Amniotic epithelial cell (primary cell): ENCODE measurements at regions not wholly inside any gene's neighbourhood (a gene's known extent, or its start where the extent isn't known, plus 50 kb on each side); places are given as distances from the start of the nearest gene placed in this dataset.

Source experiments
- DNase-seq: peaks from one replicate; pipeline ENCODE4 v3.0.0-alpha.2; 2010; ENCODE audit warnings: low read depth

- DNase-seq, result no peak
Observed at GRCh38 chr2:111652681-111653080, 231.3 kb downstream of the ANAPC1 start.

DNA sequence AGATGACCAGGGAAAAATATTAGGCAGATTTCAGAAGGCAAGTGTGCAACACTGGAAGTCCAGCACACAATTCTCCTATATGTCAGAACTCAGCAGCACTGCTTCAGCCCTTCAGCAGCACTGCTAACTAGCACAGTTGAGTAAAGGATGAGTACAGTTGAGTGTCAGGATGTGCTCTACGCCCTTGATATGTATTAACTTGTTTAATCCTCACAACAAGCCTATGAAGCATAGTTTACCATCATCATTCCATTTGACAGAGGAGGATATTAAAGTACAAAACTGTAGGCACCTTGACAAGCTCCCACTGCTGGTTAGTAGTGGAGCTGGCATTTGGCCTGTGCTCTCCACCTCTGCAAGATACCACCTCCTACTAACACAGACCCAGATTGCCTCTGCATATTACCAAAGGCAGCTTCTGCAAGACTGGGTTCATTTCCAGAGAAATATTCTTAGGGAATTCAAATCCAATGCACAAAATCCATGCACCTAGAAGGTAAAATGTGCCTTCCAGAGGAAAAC, 230.8 kb downstream of the ANAPC1 start:
- DNase-seq, result no peak

DNA sequence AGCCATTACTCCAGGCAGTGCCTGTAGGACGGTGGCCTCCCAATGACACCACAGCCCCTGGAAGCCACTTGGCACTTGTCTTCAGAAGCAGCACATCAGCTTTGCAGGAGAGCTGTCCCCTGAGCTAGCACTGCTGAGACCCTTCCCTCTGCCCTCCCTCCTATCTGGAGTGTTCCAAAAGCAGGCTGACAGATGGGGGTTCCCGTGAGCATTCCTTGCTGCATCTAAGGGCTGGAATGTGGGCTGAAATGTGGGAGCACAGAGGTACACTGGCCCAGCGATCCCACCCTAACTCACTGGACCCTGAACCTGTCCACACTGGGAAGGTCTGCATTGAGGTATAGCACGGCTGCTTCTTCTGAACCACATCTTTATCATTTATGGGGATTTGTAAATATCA, 230.1 kb downstream of the ANAPC1 start:
- DNase-seq, result no peak

GRCh38 chr2:111654829-111655228, 229.2 kb downstream of the ANAPC1 start:
- no peak for DNase-seq

GRCh38 chr2:111656436-111656835, 227.6 kb downstream of the ANAPC1 start:
- DNase-seq, result no peak

DNA sequence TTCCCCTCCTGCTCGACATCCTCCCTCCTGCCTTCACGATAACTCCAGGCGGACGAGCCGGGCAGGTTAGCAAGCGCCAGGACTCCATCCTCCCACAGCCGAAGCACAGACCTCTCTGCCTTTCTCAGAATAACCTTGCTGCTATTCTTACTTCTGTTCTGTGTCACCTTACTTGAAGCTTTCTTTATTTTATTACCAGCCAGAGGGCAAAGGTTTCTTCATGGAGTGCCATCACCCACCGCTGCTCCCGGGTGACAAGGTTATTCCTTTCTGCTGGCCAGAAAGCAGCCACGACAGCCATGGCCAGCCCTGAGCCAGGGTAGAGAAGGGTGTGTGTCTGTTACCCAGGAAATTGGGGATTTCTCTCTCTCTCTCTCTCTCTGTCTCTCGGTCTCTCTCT, 227.1 kb downstream of the ANAPC1 start:
- no peak for DNase-seq

DNA sequence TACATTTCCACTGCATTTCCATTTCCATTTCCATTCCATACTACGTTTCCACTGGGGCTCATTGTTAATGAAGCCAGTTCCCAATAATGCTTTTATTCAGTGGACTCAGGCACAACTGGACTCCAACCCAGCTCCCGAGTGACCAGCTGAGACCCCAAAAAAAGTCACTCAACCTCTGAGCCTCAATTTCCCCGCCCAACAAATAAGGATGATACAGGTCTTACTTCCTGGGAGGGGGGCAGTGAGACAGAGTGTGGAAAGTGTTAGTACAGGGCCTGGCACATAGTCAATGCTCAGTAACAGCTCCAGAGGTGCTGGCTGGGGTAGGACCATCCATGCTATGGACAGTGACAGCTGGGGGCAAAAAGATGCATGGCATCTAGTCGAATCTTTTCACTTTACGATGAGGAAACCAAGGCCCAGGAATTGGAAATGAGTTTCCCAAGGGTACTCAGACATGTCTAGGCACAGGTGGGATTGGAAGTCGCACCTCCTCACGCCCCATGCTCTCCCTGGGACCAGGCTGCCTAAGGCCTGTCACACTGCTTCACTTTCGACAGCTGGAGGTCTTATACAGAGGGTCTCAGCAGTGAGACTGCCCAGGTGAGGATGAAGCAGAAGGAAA, 226.5 kb downstream of the ANAPC1 start:
- no peak for DNase-seq

- peak; percentile 79 for DNase-seq
Observed at GRCh38 chr2:111659361-111660333, 224.3 kb downstream of the ANAPC1 start.

- no peak for DNase-seq
Observed at GRCh38 chr2:111660811-111661210, 223.2 kb downstream of the ANAPC1 start.

DNA sequence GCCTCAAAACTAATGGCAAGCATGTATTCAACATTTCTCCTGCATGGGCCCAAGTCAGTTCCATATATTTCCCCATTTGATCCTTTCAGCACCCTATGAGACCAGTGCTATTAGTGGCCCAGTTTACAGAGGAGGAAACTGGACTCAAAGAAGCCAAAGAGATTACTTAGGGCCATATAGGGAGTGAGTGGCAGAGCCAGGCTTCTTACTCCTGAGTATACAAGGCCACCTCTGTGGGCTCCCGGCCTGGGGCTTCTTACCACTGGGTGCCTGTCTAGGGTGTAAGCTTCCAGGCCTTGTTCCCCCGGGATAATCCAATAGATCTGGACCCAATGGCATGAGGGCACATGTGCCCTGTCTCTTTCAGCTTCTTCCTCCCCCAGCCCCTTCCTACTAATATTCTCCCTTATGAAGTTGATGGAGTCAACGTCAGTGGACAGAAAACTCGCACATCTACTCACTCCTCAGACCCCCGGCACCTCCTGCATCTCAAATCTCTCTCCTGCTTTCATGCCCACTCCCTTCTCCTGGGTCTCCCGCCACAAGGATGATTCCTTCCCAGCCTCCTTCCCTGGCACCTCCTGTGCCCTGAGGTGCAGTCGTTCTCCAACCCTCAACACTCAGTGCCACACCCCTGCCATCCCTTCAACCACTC, 222.6 kb downstream of the ANAPC1 start:
- no peak for DNase-seq

GRCh38 chr2:111662039-111662770, 221.8 kb downstream of the ANAPC1 start:
- DNase-seq, result peak; percentile 15

DNA sequence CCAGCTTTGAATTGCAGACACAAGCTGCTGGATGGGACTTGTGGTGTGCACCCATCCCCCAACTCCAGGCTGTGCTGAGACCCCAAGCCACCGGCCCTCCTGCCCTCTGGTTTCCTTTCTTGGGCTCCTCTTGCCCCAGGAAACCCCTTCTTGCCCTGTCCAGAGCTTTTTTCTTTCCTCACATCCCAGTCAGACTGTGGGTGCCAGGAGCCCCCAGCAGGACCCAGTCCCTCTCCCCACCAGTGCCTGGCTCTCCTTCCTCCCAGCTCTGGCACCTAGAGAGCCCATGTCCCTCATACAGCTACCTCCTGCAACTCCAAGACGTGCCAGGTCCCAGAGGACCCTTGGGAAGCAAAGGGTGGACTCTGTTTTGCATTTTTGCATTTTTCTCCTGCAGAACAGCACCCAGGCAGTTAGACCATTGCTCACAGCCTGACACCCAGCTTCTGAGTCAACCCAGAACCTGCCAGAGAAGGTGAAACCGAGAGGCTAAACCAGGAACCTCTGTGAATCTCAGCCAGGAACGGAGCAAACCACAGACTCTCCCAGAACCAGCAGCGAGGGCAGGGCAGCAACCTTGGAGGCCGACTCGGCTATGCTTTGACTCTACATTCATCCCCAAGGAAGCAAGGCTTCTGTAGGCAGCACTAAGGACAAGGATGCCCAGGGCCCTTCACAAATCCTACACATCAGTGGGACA, 221.1 kb downstream of the ANAPC1 start:
- DNase-seq, result peak; percentile 78

DNA sequence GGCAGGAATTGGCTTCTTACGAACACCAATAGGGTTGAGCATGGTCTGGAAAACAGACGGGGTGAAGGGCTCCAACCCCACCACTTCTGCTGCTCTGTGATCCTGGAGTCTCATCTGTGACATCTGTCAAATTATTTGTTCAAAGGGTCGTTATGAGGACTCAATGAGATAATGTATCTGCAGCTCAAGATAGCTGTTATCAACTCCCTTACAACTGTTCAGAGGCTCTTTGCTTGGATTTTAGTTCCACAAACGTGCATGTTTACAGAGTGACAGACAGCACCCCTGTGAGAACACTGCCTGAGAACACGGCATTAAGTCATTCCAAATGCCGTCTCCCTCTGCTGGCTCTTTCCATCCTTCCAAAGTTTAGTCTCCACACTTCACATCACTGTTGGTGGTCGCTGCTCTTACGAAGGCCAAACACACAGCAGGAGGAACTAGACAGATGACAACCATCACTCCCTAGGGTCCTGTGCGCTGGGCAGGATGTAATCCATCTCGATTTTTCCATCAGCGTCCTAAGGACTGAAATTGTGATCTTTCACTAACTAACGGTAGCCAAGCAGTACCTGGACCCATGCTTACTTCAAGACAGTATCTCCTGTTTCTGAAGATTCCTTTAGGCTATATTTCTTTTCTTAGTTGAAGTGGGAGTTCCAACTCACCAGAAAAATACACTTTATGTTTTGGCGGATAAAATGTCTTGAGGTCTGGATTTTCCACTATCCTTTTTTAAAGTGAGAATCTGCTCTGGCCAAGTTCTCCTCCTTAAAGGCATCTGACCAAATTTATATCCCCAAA, 220.3 kb downstream of the ANAPC1 start:
- DNase-seq, result peak; percentile 24

- DNase-seq, result no peak
Observed at GRCh38 chr2:111664275-111664850, 219.6 kb downstream of the ANAPC1 start.

DNA sequence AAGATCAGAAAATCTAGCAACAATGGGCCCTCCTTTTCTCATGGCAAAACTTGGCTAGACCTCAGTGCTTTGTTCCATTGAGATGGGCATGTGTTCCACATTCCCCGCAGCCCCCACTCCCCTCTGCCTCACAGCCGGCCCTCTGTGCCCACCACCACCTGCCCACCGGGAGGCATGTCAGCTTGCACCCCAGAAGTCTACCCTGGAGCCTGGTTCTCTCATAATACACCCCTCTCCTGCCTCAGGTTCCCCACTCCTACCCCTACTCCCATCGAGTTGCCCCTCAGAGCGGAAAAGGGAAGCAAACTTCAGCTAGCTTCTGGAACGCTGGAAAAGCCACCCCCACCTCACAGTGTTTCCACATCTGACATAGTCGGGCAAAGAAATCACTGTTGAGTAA, 219.0 kb downstream of the ANAPC1 start:
- DNase-seq, result no peak

GRCh38 chr2:111665551-111666116, 218.4 kb downstream of the ANAPC1 start:
- DNase-seq, result no peak

DNA sequence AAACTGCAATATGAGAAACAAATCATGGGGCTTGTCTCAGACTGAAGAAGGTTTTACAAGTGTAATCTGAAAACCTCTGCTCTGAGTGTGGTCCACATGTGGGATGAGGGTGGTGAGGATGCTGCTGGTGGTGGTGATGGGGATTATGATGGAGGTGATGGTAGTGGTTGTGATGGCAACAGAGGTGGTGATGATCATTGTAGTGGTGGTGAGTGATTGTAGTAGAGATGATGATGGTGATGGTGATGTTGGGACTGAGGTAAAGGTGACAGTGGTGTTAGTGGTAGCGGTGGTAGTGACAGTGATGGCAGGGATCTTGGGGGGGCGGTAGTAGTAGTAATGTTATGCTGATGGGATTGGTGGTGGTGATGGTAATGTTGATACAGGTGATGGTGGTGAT, 217.8 kb downstream of the ANAPC1 start:
- DNase-seq, result no peak

- no peak for DNase-seq
Observed at GRCh38 chr2:111667001-111667400, 217.0 kb downstream of the ANAPC1 start.

GRCh38 chr2:111667542-111668273, 216.3 kb downstream of the ANAPC1 start:
- DNase-seq, result peak; percentile 76
